Hepatocyte (in vitro differentiated cells): ENCODE measurements at regions not wholly inside any gene's neighbourhood (a gene's known extent, or its start where the extent isn't known, plus 50 kb on each side); places are given as distances from the start of the nearest gene placed in this dataset.
A peak's percentile ranks its signal among the peaks of the same experiment; 100 is the strongest.

ENCODE experiments used
- DNase-seq: peaks from one replicate; pipeline ENCODE4 v3.0.0-alpha.2; 2016; ENCODE audit warnings: low spot score
- H2AFZ ChIP-seq: fragments of 200-600 bp; sonication (generic); 2 replicates; pipeline ENCODE4 v1.6.0; 2016; ENCODE audit warnings: antibody characterized with exemption, mild to moderate bottlenecking
- H3K27ac ChIP-seq: fragments of 200-600 bp; sonication (generic); 2 replicates; pipeline ENCODE4 v1.5.1; 2016; ENCODE audit warnings: mild to moderate bottlenecking
- H3K27me3 ChIP-seq: fragments of 200-600 bp; sonication (generic); 2 replicates; pipeline ENCODE4 v1.6.1; 2016
- H3K36me3 ChIP-seq: fragments of 200-600 bp; sonication (generic); replicated peaks from 2 replicates; pipeline ENCODE4 v1.5.1; 2016; ENCODE audit warnings: low read depth; ENCODE audit not compliant: insufficient read depth
- H3K4me1 ChIP-seq: fragments of 200-600 bp; sonication (generic); 2 replicates; pipeline ENCODE4 v1.5.1; 2016; ENCODE audit warnings: mild to moderate bottlenecking, moderate library complexity; ENCODE audit not compliant: insufficient read depth
- H3K4me2 ChIP-seq: fragments of 200-600 bp; sonication (generic); 2 replicates; pipeline ENCODE4 v1.6.0; 2016
- H3K4me3 ChIP-seq: fragments of 200-600 bp; sonication (generic); 2 replicates; pipeline ENCODE4 v1.5.1; 2016; ENCODE audit warnings: mild to moderate bottlenecking
- H3K79me2 ChIP-seq: fragments of 200-600 bp; sonication (generic); 2 replicates; pipeline ENCODE4 v1.6.0; 2017; ENCODE audit warnings: mild to moderate bottlenecking
- H3K9me2 ChIP-seq: fragments of 200-600 bp; sonication (generic); replicated peaks from 2 replicates; pipeline ENCODE4 v1.6.0; 2017; ENCODE audit warnings: mild to moderate bottlenecking; ENCODE audit not compliant: insufficient read depth
- H3K9me3 ChIP-seq: fragments of 200-600 bp; sonication (generic); 2 replicates; pipeline ENCODE4 v1.5.1; 2016; ENCODE audit warnings: low read depth, mild to moderate bottlenecking
- H4K20me1 ChIP-seq: fragments of 200-600 bp; sonication (generic); 2 replicates; pipeline ENCODE4 v1.6.0; 2016; ENCODE audit warnings: mild to moderate bottlenecking; ENCODE audit not compliant: insufficient read depth, poor library complexity, severe bottlenecking
- EZH2 ChIP-seq: fragments of 200-600 bp; sonication (generic); IDR thresholded peaks from 2 replicates; pipeline ENCODE4 v1.6.1; 2016; ENCODE audit warnings: antibody characterized with exemption, mild to moderate bottlenecking, borderline replicate concordance
- EZH2phosphoT487 ChIP-seq: fragments of 200-600 bp; sonication (generic); IDR thresholded peaks from one replicate; pipeline ENCODE4 v1.6.1; 2018; ENCODE audit warnings: antibody characterized with exemption, mild to moderate bottlenecking, low read depth, moderate library complexity; ENCODE audit not compliant: unreplicated experiment, severe bottlenecking
- WGBS: methylation state at CpG from one replicate; pipeline ENCODE4 v1.1.6; 2016; ENCODE audit warnings: low lambda C conversion rate; ENCODE audit errors: missing lambda C conversion rate; 5-methylcytosine and 5-hydroxymethylcytosine counted together
- TF ChIP-seq, protein P1 (sequence below): fragments of 200-600 bp; sonication (generic); IDR thresholded peaks from 2 replicates; pipeline ENCODE4 v1.5.1; 2016; ENCODE audit warnings: antibody characterized with exemption, mild to moderate bottlenecking; ENCODE audit not compliant: poor library complexity

DNA sequence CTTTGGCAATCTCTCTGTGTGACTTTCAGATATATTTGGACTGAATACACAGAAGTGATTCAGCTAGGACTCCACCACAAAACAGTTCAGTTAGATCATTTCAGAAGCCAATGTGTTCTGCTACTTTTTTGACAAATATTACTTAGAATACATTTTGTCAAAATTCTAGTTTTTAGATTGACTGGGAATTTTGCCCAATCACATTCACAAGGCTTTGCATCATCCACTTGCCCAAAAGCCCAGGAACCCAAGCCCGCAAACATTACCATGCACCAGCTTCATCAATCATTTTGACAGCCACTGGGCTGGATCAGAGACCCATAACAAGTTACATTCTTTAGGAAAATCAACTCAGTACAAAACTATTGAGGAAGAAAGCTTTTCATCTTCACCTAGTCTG, 256.6 kb upstream of the NDST3 start:
- no peaks in the 10 kb centered on the region for H3K36me3 ChIP-seq
- H3K9me3 ChIP-seq: no peaks in the 10 kb centered on the region
- no peaks in the 10 kb centered on the region for H3K9me2 ChIP-seq
- H3K4me3 ChIP-seq: no peak overlapping the region
- no peak overlapping the region for H3K27ac ChIP-seq
- H3K4me2 ChIP-seq: no peak overlapping the region
- TF ChIP-seq EZH2phosphoT487: no peak
- H3K4me1 ChIP-seq: no peaks in the 10 kb centered on the region
- no peaks in the 10 kb centered on the region for H4K20me1 ChIP-seq
- no peaks in the 10 kb centered on the region for H3K27me3 ChIP-seq
- H3K79me2 ChIP-seq: no peaks in the 10 kb centered on the region
- H2AFZ ChIP-seq: no peak overlapping the region
- no peak for DNase-seq
- 79% methylated on average over 1 of the region's 1 CpG for WGBS

DNA sequence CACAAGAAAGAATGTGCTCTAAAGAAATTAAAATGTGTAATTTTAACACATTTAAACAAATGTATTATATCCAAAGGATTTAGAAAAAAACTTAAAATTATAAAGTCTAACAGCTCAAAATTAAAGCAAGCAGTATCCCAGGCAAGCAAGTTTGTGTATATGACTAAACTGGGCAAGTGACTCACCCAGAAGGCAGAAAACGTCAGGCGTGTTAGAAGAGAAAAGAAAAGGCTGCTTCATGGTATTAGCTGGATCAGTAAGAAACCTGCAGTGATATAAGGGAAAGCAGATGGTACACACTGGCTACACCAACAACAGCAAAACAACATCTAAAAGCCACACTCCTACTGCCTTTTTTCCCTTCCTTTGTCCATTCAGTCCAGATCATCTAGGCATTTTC, 250.6 kb upstream of the NDST3 start:
- Histone ChIP-seq H3K4me3 (no peak overlapping the region), H3K9me2 (no peaks in the 10 kb centered on the region), H3K27me3 (no peaks in the 10 kb centered on the region), H3K27ac (no peak overlapping the region), H3K9me3 (no peaks in the 10 kb centered on the region), H3K36me3 (no peaks in the 10 kb centered on the region), H3K4me2 (no peak overlapping the region), H3K4me1 (no peaks in the 10 kb centered on the region), H3K79me2 (no peaks in the 10 kb centered on the region), H4K20me1 (no peaks in the 10 kb centered on the region), H2AFZ (no peak overlapping the region)
- DNase-seq: peak; percentile 8
- WGBS: 32% methylated on average over 2 of the region's 2 CpGs
- TF ChIP-seq, protein P1, sequence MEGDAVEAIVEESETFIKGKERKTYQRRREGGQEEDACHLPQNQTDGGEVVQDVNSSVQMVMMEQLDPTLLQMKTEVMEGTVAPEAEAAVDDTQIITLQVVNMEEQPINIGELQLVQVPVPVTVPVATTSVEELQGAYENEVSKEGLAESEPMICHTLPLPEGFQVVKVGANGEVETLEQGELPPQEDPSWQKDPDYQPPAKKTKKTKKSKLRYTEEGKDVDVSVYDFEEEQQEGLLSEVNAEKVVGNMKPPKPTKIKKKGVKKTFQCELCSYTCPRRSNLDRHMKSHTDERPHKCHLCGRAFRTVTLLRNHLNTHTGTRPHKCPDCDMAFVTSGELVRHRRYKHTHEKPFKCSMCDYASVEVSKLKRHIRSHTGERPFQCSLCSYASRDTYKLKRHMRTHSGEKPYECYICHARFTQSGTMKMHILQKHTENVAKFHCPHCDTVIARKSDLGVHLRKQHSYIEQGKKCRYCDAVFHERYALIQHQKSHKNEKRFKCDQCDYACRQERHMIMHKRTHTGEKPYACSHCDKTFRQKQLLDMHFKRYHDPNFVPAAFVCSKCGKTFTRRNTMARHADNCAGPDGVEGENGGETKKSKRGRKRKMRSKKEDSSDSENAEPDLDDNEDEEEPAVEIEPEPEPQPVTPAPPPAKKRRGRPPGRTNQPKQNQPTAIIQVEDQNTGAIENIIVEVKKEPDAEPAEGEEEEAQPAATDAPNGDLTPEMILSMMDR: no peak
- TF ChIP-seq EZH2 (no peak), EZH2phosphoT487 (no peak)

DNA sequence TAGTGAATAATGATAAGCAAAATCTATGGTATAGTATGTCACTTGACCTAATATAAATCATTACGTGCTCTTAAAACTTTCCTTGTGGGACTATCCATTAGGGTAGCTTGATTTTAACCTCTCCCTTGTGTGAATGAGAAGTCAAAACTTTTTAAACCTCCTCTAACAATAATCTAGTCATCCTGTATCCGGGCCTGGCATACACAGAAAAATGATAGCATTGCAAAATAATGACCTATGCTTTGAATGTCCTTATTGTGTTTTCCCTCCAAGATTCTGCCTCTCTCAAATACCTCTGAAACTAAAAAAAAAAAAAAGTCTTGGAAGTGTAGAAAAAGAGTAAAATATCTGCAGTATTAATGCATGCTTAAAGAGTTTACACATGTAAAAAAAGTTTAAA, 250.0 kb upstream of the NDST3 start:
- no peaks in the 10 kb centered on the region for H4K20me1 ChIP-seq
- H3K9me2 ChIP-seq: no peaks in the 10 kb centered on the region
- no peak overlapping the region for H2AFZ ChIP-seq
- TF ChIP-seq EZH2 (no peak), EZH2phosphoT487 (no peak)
- TF ChIP-seq, protein P1: no peak
- H3K36me3 ChIP-seq: no peaks in the 10 kb centered on the region
- 54% methylated on average over 2 of the region's 2 CpGs for WGBS
- H3K4me2 ChIP-seq: no peak overlapping the region
- H3K27ac ChIP-seq: no peak overlapping the region
- no peaks in the 10 kb centered on the region for H3K4me1 ChIP-seq
- H3K4me3 ChIP-seq: no peak overlapping the region
- no peak for DNase-seq
- no peaks in the 10 kb centered on the region for H3K79me2 ChIP-seq
- H3K9me3 ChIP-seq: no peaks in the 10 kb centered on the region
- H3K27me3 ChIP-seq: no peaks in the 10 kb centered on the region

DNA sequence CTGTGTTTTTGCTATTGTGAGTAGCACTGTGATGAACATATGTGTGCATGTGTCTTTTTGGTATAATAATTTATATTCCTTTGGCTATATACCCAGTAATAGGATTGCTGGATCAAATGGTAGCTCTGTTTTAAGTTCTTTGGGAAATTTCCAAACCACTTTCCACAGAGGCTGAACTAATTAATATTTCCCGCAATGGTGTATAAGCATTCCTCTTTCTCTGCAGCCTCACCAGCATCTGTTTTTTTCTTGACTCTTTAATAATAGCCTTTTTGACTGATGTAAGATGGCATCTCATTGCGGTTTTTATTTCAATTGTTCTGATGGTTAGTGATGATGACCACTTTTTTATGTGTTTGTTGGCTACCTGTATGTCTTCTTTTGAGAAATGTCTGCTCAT, 247.7 kb upstream of the NDST3 start:
- no peak for DNase-seq
- H3K27me3 ChIP-seq: no peaks in the 10 kb centered on the region
- H3K4me1 ChIP-seq: no peaks in the 10 kb centered on the region
- no peak overlapping the region for H2AFZ ChIP-seq
- H3K4me3 ChIP-seq: no peak overlapping the region
- TF ChIP-seq, protein P1: no peak
- TF ChIP-seq EZH2phosphoT487: no peak
- no peak for TF ChIP-seq EZH2
- H4K20me1 ChIP-seq: no peaks in the 10 kb centered on the region
- no peaks in the 10 kb centered on the region for H3K36me3 ChIP-seq
- H3K9me2 ChIP-seq: no peaks in the 10 kb centered on the region
- WGBS: 98% methylated on average over 2 of the region's 2 CpGs
- H3K4me2 ChIP-seq: no peak overlapping the region
- no peak overlapping the region for H3K27ac ChIP-seq
- H3K79me2 ChIP-seq: no peaks in the 10 kb centered on the region
- H3K9me3 ChIP-seq: no peaks in the 10 kb centered on the region
